H9 (cell line): ENCODE measurements at regions not wholly inside any gene's neighbourhood (a gene's known extent, or its start where the extent isn't known, plus 50 kb on each side); places are given as distances from the start of the nearest gene placed in this dataset.

ENCODE experiments used
- DNase-seq: peaks from one replicate; pipeline ENCODE4 v3.0.0-alpha.2; 2017
- H2AFZ ChIP-seq: one replicate; pipeline ENCODE4 v1.6.1; 2013; ENCODE audit warnings: mild to moderate bottlenecking, low read length, control low read depth, moderate library complexity
- H2AK5ac ChIP-seq: 2 replicates; pipeline ENCODE4 v1.6.1; 2013; ENCODE audit warnings: low read length, control low read depth, mixed read lengths; ENCODE audit not compliant: insufficient read length
- H2BK120ac ChIP-seq: one replicate; pipeline ENCODE4 v1.6.1; 2013; ENCODE audit warnings: low read depth, mild to moderate bottlenecking, low read length, control low read depth, inconsistent platforms; ENCODE audit not compliant: poor library complexity, severe bottlenecking
- H2BK12ac ChIP-seq: 2 replicates; pipeline ENCODE4 v1.6.1; 2013; ENCODE audit warnings: low read length, control low read depth, mixed read lengths, low read depth; ENCODE audit not compliant: insufficient read length
- H2BK15ac ChIP-seq: 2 replicates; pipeline ENCODE4 v1.6.1; 2013; ENCODE audit warnings: low read depth, low read length, control low read depth
- H2BK20ac ChIP-seq: one replicate; pipeline ENCODE4 v1.6.1; 2013; ENCODE audit warnings: low read depth, mild to moderate bottlenecking, low read length, control low read depth, inconsistent platforms; ENCODE audit not compliant: poor library complexity, severe bottlenecking
- H2BK5ac ChIP-seq: 2 replicates; pipeline ENCODE4 v1.6.1; 2013; ENCODE audit warnings: low read length, control low read depth, mixed read lengths; ENCODE audit not compliant: insufficient read length
- H3K14ac ChIP-seq: 2 replicates; pipeline ENCODE4 v1.6.1; 2013; ENCODE audit warnings: low read length, control low read depth; ENCODE audit not compliant: insufficient read depth
- H3K18ac ChIP-seq: 2 replicates; pipeline ENCODE4 v1.6.1; 2013; ENCODE audit warnings: low read depth, mild to moderate bottlenecking, mixed read lengths, low read length, control low read depth; ENCODE audit not compliant: insufficient read length
- H3K23ac ChIP-seq: 2 replicates; pipeline ENCODE4 v1.6.1; 2013; ENCODE audit warnings: low read length, control low read depth, mixed read lengths, low read depth; ENCODE audit not compliant: insufficient read length
- H3K23me2 ChIP-seq: 2 replicates; pipeline ENCODE4 v1.6.1; 2013; ENCODE audit warnings: low read depth, mild to moderate bottlenecking, mixed read lengths, low read length, control low read depth; ENCODE audit not compliant: insufficient read length, poor library complexity, severe bottlenecking
- H3K27ac ChIP-seq: 2 replicates; pipeline ENCODE4 v1.5.1; 2013; ENCODE audit warnings: low read length, control low read depth, mixed read lengths, low read depth; ENCODE audit not compliant: insufficient read length
- H3K27me3 ChIP-seq: 2 replicates; pipeline ENCODE4 v1.6.1; 2013; ENCODE audit warnings: low read length, control low read depth, inconsistent platforms; ENCODE audit not compliant: insufficient read depth
- H3K4ac ChIP-seq: 2 replicates; pipeline ENCODE4 v1.6.1; 2013; ENCODE audit warnings: low read depth, mild to moderate bottlenecking, control low read depth, inconsistent platforms, low read length, moderate library complexity
- H3K4me1 ChIP-seq: 2 replicates; pipeline ENCODE4 v1.6.1; 2013; ENCODE audit warnings: low read length, control low read depth, inconsistent platforms; ENCODE audit not compliant: insufficient read depth
- H3K4me2 ChIP-seq: 2 replicates; pipeline ENCODE4 v1.6.1; 2013; ENCODE audit warnings: low read length, control low read depth, mixed read lengths; ENCODE audit not compliant: insufficient read length, insufficient read depth
- H3K56ac ChIP-seq: 2 replicates; pipeline ENCODE4 v1.6.1; 2013; ENCODE audit warnings: low read depth, mild to moderate bottlenecking, mixed read lengths, low read length, control low read depth; ENCODE audit not compliant: insufficient read length
- H3K79me1 ChIP-seq: 2 replicates; pipeline ENCODE4 v1.6.1; 2013; ENCODE audit warnings: low read depth, mild to moderate bottlenecking, moderate library complexity, low read length, control low read depth, inconsistent platforms; ENCODE audit not compliant: insufficient read depth, poor library complexity, severe bottlenecking
- H3K79me2 ChIP-seq: 2 replicates; pipeline ENCODE4 v1.6.1; 2013; ENCODE audit warnings: low read length, control low read depth, inconsistent platforms; ENCODE audit not compliant: insufficient read depth
- H3K9ac ChIP-seq: 2 replicates; pipeline ENCODE4 v1.6.1; 2013; ENCODE audit warnings: low read length, control low read depth, mixed read lengths; ENCODE audit not compliant: insufficient read length; ENCODE audit errors: extremely low read depth
- H3K9me3 ChIP-seq: one replicate; pipeline ENCODE4 v1.6.1; 2013; ENCODE audit warnings: low read depth, low read length, inconsistent platforms; ENCODE audit not compliant: control insufficient read depth
- H3T11ph ChIP-seq: one replicate; pipeline ENCODE4 v1.6.1; 2013; ENCODE audit warnings: mild to moderate bottlenecking, low read length, control low read depth, inconsistent platforms
- H4K20me1 ChIP-seq: one replicate; pipeline ENCODE4 v1.6.1; 2013; ENCODE audit not compliant: control insufficient read depth, insufficient read length, insufficient read depth
- H4K5ac ChIP-seq: 2 replicates; pipeline ENCODE4 v1.6.1; 2013; ENCODE audit warnings: low read depth, mild to moderate bottlenecking, mixed read lengths, low read length, control low read depth; ENCODE audit not compliant: insufficient read length
- H4K8ac ChIP-seq: replicated peaks from 2 replicates; pipeline ENCODE4 v1.6.1; 2013; ENCODE audit warnings: low read length, control low read depth, mixed read lengths, low read depth; ENCODE audit not compliant: insufficient read length
- H4K91ac ChIP-seq: 2 replicates; pipeline ENCODE4 v1.6.1; 2013; ENCODE audit warnings: low read depth, mild to moderate bottlenecking, moderate library complexity, mixed read lengths, low read length, control low read depth; ENCODE audit not compliant: insufficient read length
- H3K27ac Mint-ChIP-seq, 3 experiments: 2 replicates in 2 of 3; 3 replicates in 1 of 3; pipeline ENCODE4 v1.8.0; 2020 to 2021; ENCODE audit warnings: mixed read lengths in 3 of 3, mild to moderate bottlenecking in 1 of 3, moderate library complexity in 1 of 3
- H3K27me3 Mint-ChIP-seq: 2 replicates; pipeline ENCODE4 v1.8.0; 2021; ENCODE audit warnings: low read depth, mild to moderate bottlenecking, moderate library complexity, mixed read lengths
- H3K36me3 Mint-ChIP-seq, 3 experiments: 2 replicates in 2 of 3; 3 replicates in 1 of 3; pipeline ENCODE4 v1.8.0; 2020 to 2021; ENCODE audit warnings: low read depth in 3 of 3, mixed read lengths in 3 of 3; ENCODE audit not compliant: insufficient read depth in 1 of 3
- H3K4me1 Mint-ChIP-seq, 2 experiments: 2 replicates each; pipeline ENCODE4 v1.8.0; 2020; ENCODE audit warnings: mixed read lengths in 2 of 2
- H3K4me3 Mint-ChIP-seq, 2 experiments: 2 replicates in 1 of 2; 3 replicates in 1 of 2; pipeline ENCODE4 v1.8.0; 2020 to 2021; ENCODE audit warnings: mild to moderate bottlenecking in 2 of 2, mixed read lengths in 2 of 2, moderate library complexity in 1 of 2
- H3K9me3 Mint-ChIP-seq, 2 experiments: 2 replicates in 1 of 2; 3 replicates in 1 of 2; pipeline ENCODE4 v1.8.0; 2020; ENCODE audit warnings: mild to moderate bottlenecking in 2 of 2, mixed read lengths in 2 of 2, moderate library complexity in 1 of 2
- WGBS: extraction: QIAGEN DNeasy Blood & Tissue Kit; methylation state at CpG from one replicate; pipeline ENCODE4 v1.1.7; 2013; ENCODE audit warnings: missing lambda C conversion rate, low lambda C conversion rate, mixed read lengths; ENCODE audit not compliant: insufficient read length; ENCODE audit errors: extremely low coverage; 5-methylcytosine and 5-hydroxymethylcytosine counted together
- TF ChIP-seq, protein P1 (sequence below): fragments of 200-600 bp; sonication (generic); conservative IDR thresholded peaks from 3 replicates; pipeline ENCODE4 v1.8.0; 2021; ENCODE audit warnings: antibody characterized with exemption, mild to moderate bottlenecking

DNA sequence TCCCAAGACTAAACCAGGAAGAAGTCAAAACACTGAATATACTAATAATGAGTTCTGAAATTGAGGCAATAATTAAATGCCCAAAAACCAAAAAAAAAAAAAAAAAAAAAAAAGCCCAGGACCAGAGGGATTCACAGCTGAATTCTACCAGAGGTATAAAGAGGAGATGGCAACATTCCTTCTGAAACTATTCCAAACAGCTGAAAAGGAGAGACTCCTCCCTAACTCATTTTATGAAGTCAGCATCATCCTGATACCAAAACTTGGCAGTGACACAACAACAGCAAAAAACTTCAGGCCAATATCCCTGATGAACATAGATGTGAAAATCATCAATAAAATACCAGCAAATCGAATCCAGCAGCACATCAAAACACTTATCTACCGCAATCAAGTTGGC, 108.5 kb upstream of the COL3A1 start:
- H3K23ac ChIP-seq: no peak overlapping the region
- no peak for DNase-seq
- no peak overlapping the region for H2AFZ ChIP-seq
- H2BK15ac ChIP-seq: no peak overlapping the region
- Mint-ChIP-seq H3K4me1 (no peaks in the 10 kb centered on the region; a peak in 1 of 4 replicates), H3K9me3 (peaks cover 14 to 19% of the 10 kb centered on the region in 2 experiments), H3K4me3 (no peak overlapping the region), H3K27me3 (no peaks in the 10 kb centered on the region; the same call in none of the 2 replicates), H3K36me3 (peaks cover 2 to 10% (median 8%) of the 10 kb centered on the region in 3 experiments; a peak in 5 of 7 replicates), H3K27ac (no peak overlapping the region)
- H3K14ac ChIP-seq: no peak overlapping the region
- no peak overlapping the region for H2BK12ac ChIP-seq
- no peak overlapping the region for H4K8ac ChIP-seq
- no peak overlapping the region for H3K9ac ChIP-seq
- no peak overlapping the region for H3K18ac ChIP-seq
- no peaks in the 10 kb centered on the region for H4K20me1 ChIP-seq
- H2BK120ac ChIP-seq: no peak overlapping the region
- no peaks in the 10 kb centered on the region for H3K79me1 ChIP-seq
- no peaks in the 10 kb centered on the region for H3K23me2 ChIP-seq
- no peak overlapping the region for H2AK5ac ChIP-seq
- no peak overlapping the region for H3K4me2 ChIP-seq
- no peak overlapping the region for H3K27ac ChIP-seq
- H3T11ph ChIP-seq: no peak overlapping the region
- H4K5ac ChIP-seq: no peak overlapping the region
- no peak overlapping the region for H3K4ac ChIP-seq
- H3K79me2 ChIP-seq: no peaks in the 10 kb centered on the region
- no peaks in the 10 kb centered on the region for H3K4me1 ChIP-seq
- H4K91ac ChIP-seq: no peak overlapping the region
- H3K9me3 ChIP-seq: no peaks in the 10 kb centered on the region
- no peak overlapping the region for H2BK20ac ChIP-seq
- TF ChIP-seq, protein P1, sequence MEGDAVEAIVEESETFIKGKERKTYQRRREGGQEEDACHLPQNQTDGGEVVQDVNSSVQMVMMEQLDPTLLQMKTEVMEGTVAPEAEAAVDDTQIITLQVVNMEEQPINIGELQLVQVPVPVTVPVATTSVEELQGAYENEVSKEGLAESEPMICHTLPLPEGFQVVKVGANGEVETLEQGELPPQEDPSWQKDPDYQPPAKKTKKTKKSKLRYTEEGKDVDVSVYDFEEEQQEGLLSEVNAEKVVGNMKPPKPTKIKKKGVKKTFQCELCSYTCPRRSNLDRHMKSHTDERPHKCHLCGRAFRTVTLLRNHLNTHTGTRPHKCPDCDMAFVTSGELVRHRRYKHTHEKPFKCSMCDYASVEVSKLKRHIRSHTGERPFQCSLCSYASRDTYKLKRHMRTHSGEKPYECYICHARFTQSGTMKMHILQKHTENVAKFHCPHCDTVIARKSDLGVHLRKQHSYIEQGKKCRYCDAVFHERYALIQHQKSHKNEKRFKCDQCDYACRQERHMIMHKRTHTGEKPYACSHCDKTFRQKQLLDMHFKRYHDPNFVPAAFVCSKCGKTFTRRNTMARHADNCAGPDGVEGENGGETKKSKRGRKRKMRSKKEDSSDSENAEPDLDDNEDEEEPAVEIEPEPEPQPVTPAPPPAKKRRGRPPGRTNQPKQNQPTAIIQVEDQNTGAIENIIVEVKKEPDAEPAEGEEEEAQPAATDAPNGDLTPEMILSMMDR: no peak
- H2BK5ac ChIP-seq: no peak overlapping the region
- H3K56ac ChIP-seq: no peak overlapping the region
- H3K27me3 ChIP-seq: no peaks in the 10 kb centered on the region
- no CpG with 5 or more reads among the region's 2 CpGs for WGBS
